ENCODE measurements at regions not wholly inside any gene's neighbourhood (a gene's known extent, or its start where the extent isn't known, plus 50 kb on each side); places are given as distances from the start of the nearest gene placed in this dataset.

DNA sequence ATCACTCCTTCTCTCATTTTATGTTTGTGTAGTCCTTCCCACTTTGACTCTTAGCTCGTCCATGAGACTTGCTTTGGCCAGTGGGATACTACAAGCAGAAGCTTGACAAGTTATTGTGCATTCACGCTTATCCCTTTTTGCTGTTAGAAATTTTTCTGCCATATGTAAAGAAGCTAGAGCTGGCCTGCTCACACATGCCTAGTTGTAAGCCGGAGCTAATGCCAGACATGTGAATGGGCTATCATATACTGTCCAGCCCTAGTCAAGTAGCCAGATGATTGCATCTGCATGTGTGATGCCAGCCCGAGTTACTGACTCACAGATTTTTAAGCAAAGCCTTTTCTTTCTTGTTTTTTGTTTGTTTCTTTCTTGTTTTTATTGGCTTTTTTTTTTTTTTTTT lies 460.7 kb downstream of the TDRD3 start:
- H3K4me3 ChIP-seq: no peak overlapping the region
- ATAC-seq: no peak
- 57 to 65% methylated on average over 4 of the region's 4 CpGs for WGBS, 2 donors

GRCh38 chr13:60852886-60853285 lies 455.9 kb downstream of the TDRD3 start:
- DNase-seq (no peak), ATAC-seq (no peak)
- H3K27ac ChIP-seq: no peak overlapping the region
- intact Hi-C loops (cut with DNase I): no loop called here
- no peaks in the 10 kb centered on the region for H3K9me3 ChIP-seq
- 66 to 79% methylated on average over 4 of the region's 4 CpGs for WGBS, 2 donors
- no peaks in the 10 kb centered on the region for H3K36me3 ChIP-seq (replicated peaks in 1 of 2; ENCODE audit: insufficient read depth in 1 of 2, low read depth in 2 of 2)
- H3K4me1 ChIP-seq: no peaks in the 10 kb centered on the region
- no peak overlapping the region for H3K4me3 ChIP-seq
- TF ChIP-seq POLR2A (IDR thresholded peaks at IDR 0.05): no peak
- H3K27me3 ChIP-seq: no peaks in the 10 kb centered on the region

More for the DNA sequence above, 460.7 kb downstream of the TDRD3 start:
- Histone ChIP-seq H3K27me3 (no peaks in the 10 kb centered on the region), H3K4me1 (no peaks in the 10 kb centered on the region), H3K27ac (no peak overlapping the region), H3K36me3 (replicated peaks in 1 of 2; ENCODE audit: insufficient read depth in 1 of 2, low read depth in 2 of 2) (no peaks in the 10 kb centered on the region), H3K9me3 (no peaks in the 10 kb centered on the region)
- TF ChIP-seq CTCF (IDR thresholded peaks at IDR 0.05) (no peak), POLR2A (IDR thresholded peaks at IDR 0.05) (no peak)
- DNase-seq: no peak
- intact Hi-C loops (cut with DNase I): no loop called here

GRCh38 chr13:60851378-60851777 lies 454.4 kb downstream of the TDRD3 start:
- Histone ChIP-seq H3K36me3 (replicated peaks in 1 of 2; ENCODE audit: insufficient read depth in 1 of 2, low read depth in 2 of 2) (no peaks in the 10 kb centered on the region), H3K4me1 (no peaks in the 10 kb centered on the region), H3K9me3 (no peaks in the 10 kb centered on the region), H3K27me3 (no peaks in the 10 kb centered on the region), H3K27ac (no peak overlapping the region), H3K4me3 (no peak overlapping the region)
- TF ChIP-seq CTCF (IDR thresholded peaks at IDR 0.05) (no peak), POLR2A (IDR thresholded peaks at IDR 0.05) (no peak)
- no peak for DNase-seq
- no peak for ATAC-seq
- intact Hi-C loops (cut with DNase I): no loop called here

DNA sequence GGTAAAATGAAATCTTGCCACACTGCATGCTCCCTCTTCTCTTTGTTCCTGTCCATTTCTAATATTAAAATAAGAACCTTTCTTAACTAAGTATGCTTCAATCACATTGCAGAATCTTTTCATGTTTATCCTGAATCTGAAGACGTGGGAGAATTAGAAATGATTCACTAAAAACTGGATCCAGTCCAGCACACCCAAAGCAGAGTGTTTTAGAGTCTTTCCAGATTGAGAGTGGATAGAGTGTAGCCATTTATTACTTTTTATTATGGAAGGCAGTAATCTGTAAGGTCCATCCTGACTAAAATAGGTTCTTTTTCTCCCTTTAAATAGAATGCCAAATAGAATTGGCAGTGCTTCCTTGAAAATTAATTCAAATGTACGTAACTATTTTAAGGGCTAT lies 453.5 kb downstream of the TDRD3 start:
- intact Hi-C loops (cut with DNase I): no loop called here
- no peaks in the 10 kb centered on the region for H3K27me3 ChIP-seq
- TF ChIP-seq POLR2A (IDR thresholded peaks at IDR 0.05) (no peak), CTCF (IDR thresholded peaks at IDR 0.05) (no peak)
- WGBS, 2 donors: 40 to 45% methylated on average over 2 of the region's 2 CpGs
- no peaks in the 10 kb centered on the region for H3K36me3 ChIP-seq (replicated peaks in 1 of 2; ENCODE audit: insufficient read depth in 1 of 2, low read depth in 2 of 2)
- H3K4me1 ChIP-seq: no peaks in the 10 kb centered on the region
- no peaks in the 10 kb centered on the region for H3K9me3 ChIP-seq
- DNase-seq (no peak), ATAC-seq (no peak)
- no peak overlapping the region for H3K27ac ChIP-seq
- H3K4me3 ChIP-seq: no peak overlapping the region

- TF ChIP-seq POLR2A (IDR thresholded peaks at IDR 0.05) (no peak), CTCF (IDR thresholded peaks at IDR 0.05) (no peak)
- Histone ChIP-seq H3K27ac (no peak overlapping the region), H3K36me3 (replicated peaks in 1 of 2; ENCODE audit: insufficient read depth in 1 of 2, low read depth in 2 of 2) (no peaks in the 10 kb centered on the region), H3K27me3 (no peaks in the 10 kb centered on the region), H3K4me1 (no peaks in the 10 kb centered on the region), H3K4me3 (no peak overlapping the region), H3K9me3 (no peaks in the 10 kb centered on the region)
- ATAC-seq (no peak), DNase-seq (no peak)
- intact Hi-C loops (cut with DNase I): no loop called here
- WGBS, 2 donors: 38 to 63% methylated on average over 3 of the region's 3 CpGs
Observed at GRCh38 chr13:60838581-60838980, 441.6 kb downstream of the TDRD3 start.

All from body of pancreas (tissue), 4 donors.